A549 (cell line): ENCODE measurements at regions not wholly inside any gene's neighbourhood (a gene's known extent, or its start where the extent isn't known, plus 50 kb on each side); places are given as distances from the start of the nearest gene placed in this dataset.

Source experiments
- ATAC-seq, 2 experiments: fragments of 200-7000 bp in 1 of 2; fragments of >200 bp in 1 of 2; cut with Nextera tagmentation in 1 of 2; cut with Tn5 transposase in 1 of 2; 3 replicates each; pipeline versions ENCODE4 v1.8.0 to v1.9.1; 2018 to 2020; ENCODE audit warnings: mild to moderate bottlenecking in 1 of 2, moderate library complexity in 1 of 2
- CTCF ChIA-PET: fragments of 300-600 bp; sonication (Branson Sonifier 250); formaldehyde crosslinking; extraction: SDS; loops from one replicate; lab custom pipeline; 2021; ENCODE audit warnings: antibody characterized with exemption, inconsistent platforms; lab: Yijun Ruan, JAX
- POLR2A ChIA-PET: fragments of 350-600 bp; formaldehyde crosslinking; extraction: SDS; loops from one replicate; lab custom pipeline; 2021; ENCODE audit warnings: antibody characterized with exemption, inconsistent platforms; lab: Yijun Ruan, JAX
- DNase-seq, 2 experiments: peaks; one replicate each; pipeline versions ENCODE4 v3.0.0 to v3.0.0-alpha.2; 2011 to 2016; ENCODE audit warnings: low read depth in 1 of 2, low spot score in 1 of 2
- FAIRE-seq: peaks from 2 replicates; lab custom pipeline; 2011; peaks lifted over from hg19 to GRCh38; lab: Jason Lieb, UNC
- H3K27ac ChIP-seq, 2 experiments: fragments of >200 bp; sonication (Bioruptor Twin); formaldehyde crosslinking; 3 replicates each; pipeline ENCODE4 v1.5.1; 2016 to 2017
- H3K4me1 ChIP-seq: fragments of >200 bp; sonication (Bioruptor Twin); formaldehyde crosslinking; 3 replicates; pipeline ENCODE4 v1.6.1; 2016
- H3K4me2 ChIP-seq: fragments of >200 bp; sonication (Bioruptor Twin); formaldehyde crosslinking; 3 replicates; pipeline ENCODE4 v1.6.1; 2016
- H3K4me3 ChIP-seq: fragments of >200 bp; sonication (Bioruptor Twin); formaldehyde crosslinking; 3 replicates; pipeline ENCODE4 v1.5.1; 2016
- H3K9me3 ChIP-seq: fragments of >200 bp; sonication (Bioruptor Twin); formaldehyde crosslinking; 3 replicates; pipeline ENCODE4 v1.6.1; 2016
- BHLHE40 ChIP-seq: IDR thresholded peaks from 2 replicates; pipeline ENCODE4 v1.6.1; 2012; ENCODE audit warnings: low read depth, low read length, inconsistent platforms
- CEBPB ChIP-seq, 2 experiments: fragments of >200 bp in 1 of 2; sonication (Bioruptor Twin) in 1 of 2; formaldehyde crosslinking in 1 of 2; IDR thresholded peaks; 2 replicates each; pipeline ENCODE4 v1.6.1; 2012 to 2016
- CHD4 ChIP-seq: fragments of 200-600 bp; sonication (generic); IDR thresholded peaks from 2 replicates; pipeline ENCODE4 v1.6.1; 2016; ENCODE audit warnings: antibody characterized with exemption, mild to moderate bottlenecking, borderline replicate concordance
- CTCF ChIP-seq: fragments of >200 bp; sonication (Bioruptor Twin); formaldehyde crosslinking; IDR thresholded peaks from 3 replicates; pipeline ENCODE4 v1.5.1; 2016
- E2F6 ChIP-seq: IDR thresholded peaks from 2 replicates; pipeline ENCODE4 v1.6.1; 2012; ENCODE audit warnings: low read depth, borderline replicate concordance
- EHF ChIP-seq: fragments of 250-450 bp; sonication (Bioruptor Pico); IDR thresholded peaks from 2 replicates; pipeline ENCODE4 v1.5.0; 2020; ENCODE audit warnings: mild to moderate bottlenecking
- ESRRA ChIP-seq: fragments of 150-350 bp; IDR thresholded peaks from 2 replicates; pipeline ENCODE4 v1.6.1; 2014; ENCODE audit warnings: mild to moderate bottlenecking, low read length, borderline replicate concordance
- FOSL2 ChIP-seq, 2 experiments: fragments of 450-650 bp in 1 of 2; fragments of >200 bp in 1 of 2; sonication (Bioruptor Twin) in 1 of 2; formaldehyde crosslinking; IDR thresholded peaks; 2 replicates each; pipeline versions ENCODE4 v1.5.0 to v1.6.1; 2016 to 2020; ENCODE audit warnings: mild to moderate bottlenecking in 1 of 2, moderate library complexity in 1 of 2
- HOXB5 ChIP-seq: fragments of 250-450 bp; sonication (Bioruptor Pico); IDR thresholded peaks from 2 replicates; pipeline ENCODE4 v1.5.0; 2020; ENCODE audit warnings: mild to moderate bottlenecking, moderate library complexity
- JUN ChIP-seq, 2 experiments: fragments of >200 bp; sonication (Bioruptor Twin); formaldehyde crosslinking; IDR thresholded peaks; 2 replicates in 1 of 2; 3 replicates in 1 of 2; pipeline ENCODE4 v1.6.1; 2016 to 2017
- JUNB ChIP-seq: fragments of >200 bp; sonication (Bioruptor Twin); formaldehyde crosslinking; IDR thresholded peaks from 2 replicates; pipeline ENCODE4 v1.6.1; 2016
- MAFK ChIP-seq: fragments of 450-650 bp; IDR thresholded peaks from 2 replicates; pipeline ENCODE4 v1.6.1; 2014; ENCODE audit not compliant: partially characterized antibody
- MAZ ChIP-seq: fragments of 150-350 bp; IDR thresholded peaks from 2 replicates; pipeline ENCODE4 v1.6.1; 2014; ENCODE audit warnings: antibody characterized with exemption, low read depth, low read length, borderline replicate concordance
- PHF8 ChIP-seq: fragments of 200-600 bp; sonication (generic); IDR thresholded peaks from 2 replicates; pipeline ENCODE4 v1.6.1; 2016; ENCODE audit warnings: low read depth, mild to moderate bottlenecking, antibody characterized with exemption, moderate library complexity, borderline replicate concordance
- POLR2A ChIP-seq: IDR thresholded peaks from 2 replicates; pipeline ENCODE4 v1.6.1; 2012; ENCODE audit warnings: mild to moderate bottlenecking, low read length
- RAD21 ChIP-seq, 2 experiments: fragments of >200 bp in 1 of 2; sonication (Bioruptor Twin) in 1 of 2; formaldehyde crosslinking in 1 of 2; IDR thresholded peaks in 1 of 2; conservative IDR thresholded peaks in 1 of 2; 2 replicates in 1 of 2; 3 replicates in 1 of 2; pipeline ENCODE4 v1.6.1; 2012 to 2018; ENCODE audit warnings: inconsistent platforms in 1 of 2
- RARB ChIP-seq: fragments of 250-450 bp; sonication (Bioruptor Pico); IDR thresholded peaks from 2 replicates; pipeline ENCODE4 v1.8.0; 2021; ENCODE audit warnings: mild to moderate bottlenecking, moderate library complexity
- RCOR1 ChIP-seq: fragments of 150-350 bp; IDR thresholded peaks from 2 replicates; pipeline ENCODE4 v1.6.1; 2014; ENCODE audit warnings: antibody characterized with exemption, low read length, low read depth
- RFX5 ChIP-seq: fragments of 450-650 bp; IDR thresholded peaks from 2 replicates; pipeline ENCODE4 v1.7.1; 2014; ENCODE audit warnings: antibody characterized with exemption, mild to moderate bottlenecking, moderate library complexity
- SMC3 ChIP-seq: fragments of >200 bp; sonication (Bioruptor Twin); formaldehyde crosslinking; IDR thresholded peaks from 3 replicates; pipeline ENCODE4 v1.6.1; 2018; ENCODE audit warnings: inconsistent platforms
- SREBF2 ChIP-seq: fragments of 450-650 bp; IDR thresholded peaks from 2 replicates; pipeline ENCODE4 v1.6.1; 2014; ENCODE audit warnings: mild to moderate bottlenecking, moderate library complexity
- TFCP2L1 ChIP-seq: fragments of 250-450 bp; sonication (Bioruptor Pico); IDR thresholded peaks from 2 replicates; pipeline ENCODE4 v1.5.0; 2021; ENCODE audit warnings: mild to moderate bottlenecking
- TP53 ChIP-seq: fragments of 250-450 bp; sonication (Bioruptor Pico); IDR thresholded peaks from 2 replicates; pipeline ENCODE4 v1.5.0; 2021; ENCODE audit warnings: mild to moderate bottlenecking, moderate library complexity
- ZSCAN20 ChIP-seq: fragments of 250-450 bp; sonication (Bioruptor Pico); IDR thresholded peaks from 2 replicates; pipeline ENCODE4 v1.8.0; 2022; ENCODE audit warnings: mild to moderate bottlenecking, moderate library complexity
- WGBS: methylation state at CpG from one replicate; pipeline ENCODE4 v1.1.6; 2017; ENCODE audit errors: missing lambda C conversion rate; 5-methylcytosine and 5-hydroxymethylcytosine counted together

- 90% methylated on average over 4 of the region's 4 CpGs for WGBS
- ChIA-PET POLR2A (no interaction called here), CTCF (interaction anchor here (1.9 to 2.2 kb wide), 2 partner anchors 8 to 697 kb away, joined by 4 to 6 read pairs; no protein-coding TSS in a partner anchor)
- no peak overlapping the region; the same call in 2 of the 3 replicates for H3K4me3 ChIP-seq
- ATAC-seq (no peak), DNase-seq (no peak), FAIRE-seq (no peak)
- H3K4me1 ChIP-seq, result 0 out of 3 replicates have a peak, but pooled peaks cover 4% of the 10 kb centered on the region
- peak overlapping the region; percentile 71 to 89; a peak in 5 of 6 replicates for H3K27ac ChIP-seq
- TF ChIP-seq RARB (CRISPR knock-in tag), result no peak
- no peak for TF ChIP-seq FOSL2 (IDR thresholded peaks at IDR 0.05)
- no peak for TF ChIP-seq FOSL2 (CRISPR knock-in tag; IDR thresholded peaks at IDR 0.05)
- TF ChIP-seq PHF8, result no peak
- TF ChIP-seq JUN (IDR thresholded peaks at IDR 0.05), result no peak
- no peak for TF ChIP-seq E2F6
- H3K4me2 ChIP-seq, result peak overlapping the region; percentile 83
- H3K9me3 ChIP-seq, result no peaks in the 10 kb centered on the region
Observed at GRCh38 chr16:79769270-79769927, 168.9 kb upstream of the MAF start.

- DNase-seq (no peak), ATAC-seq (no peak), FAIRE-seq (no peak)
- no peak overlapping the region for H3K27ac ChIP-seq
- TF ChIP-seq TFCP2L1 (CRISPR knock-in tag) (no peak), BHLHE40 (no peak), RCOR1 (no peak), EHF (CRISPR knock-in tag) (no peak), POLR2A (no peak), CEBPB (IDR thresholded peaks at IDR 0.05) (no peak), TP53 (no peak), CHD4 (no peak), MAZ (no peak), ZSCAN20 (CRISPR knock-in tag) (no peak), SMC3 (no peak), JUNB (no peak), RFX5 (no peak), PHF8 (no peak), MAFK (no peak), SREBF2 (no peak), HOXB5 (no peak)
- H3K4me2 ChIP-seq, result no peak overlapping the region
- ChIA-PET CTCF (interaction anchor here (0.7 to 2.4 kb wide), 5 partner anchors 10 to 698 kb away, joined by 3 to 7 read pairs (median 4); no protein-coding TSS in a partner anchor), POLR2A (no interaction called here)
- no peaks in the 10 kb centered on the region for H3K9me3 ChIP-seq
- H3K4me1 ChIP-seq, result 0 out of 3 replicates have a peak, but pooled peaks cover 4% of the 10 kb centered on the region
- H3K4me3 ChIP-seq, result no peak overlapping the region
- WGBS, result 83% methylated on average over 10 of the region's 10 CpGs
Observed at GRCh38 chr16:79768276-79768970, 167.9 kb upstream of the MAF start.

GRCh38 chr16:79767421-79768275 lies 167.1 kb upstream of the MAF start:
- POLR2A ChIA-PET, result no interaction called here
- no peak for FAIRE-seq
- peak in 1 of 2 experiments; percentile 43; a peak in 2 of 6 replicates for ATAC-seq

More at GRCh38 chr16:79767421-79768275, 167.1 kb upstream of the MAF start:
- H3K4me2 ChIP-seq, result no peak overlapping the region
- peak in 1 of 2 experiments; percentile 24 for DNase-seq
- 81% methylated on average over 7 of the region's 7 CpGs for WGBS
- CTCF ChIA-PET, result interaction anchor here (0.6 to 2.4 kb wide), 7 partner anchors 9 to 770 kb away, joined by 3 to 7 read pairs (median 4); no protein-coding TSS in a partner anchor
- no peaks in the 10 kb centered on the region for H3K9me3 ChIP-seq
- H3K4me3 ChIP-seq, result no peak overlapping the region
- 0 out of 3 replicates have a peak, but pooled peaks cover 4% of the 10 kb centered on the region for H3K4me1 ChIP-seq
- no peak overlapping the region for H3K27ac ChIP-seq
- peak; percentile 45 for TF ChIP-seq SMC3
- TF ChIP-seq MAFK, result no peak
- no peak for TF ChIP-seq E2F6
- no peak for TF ChIP-seq ESRRA
- TF ChIP-seq CTCF, result peak; percentile 25; the same call in 1 of the 3 replicates
- no peak for TF ChIP-seq EHF (CRISPR knock-in tag)
- peak; percentile 18 to 45; a peak in 2 of 5 replicates for TF ChIP-seq RAD21 (conservative IDR thresholded peaks at IDR 0.05 in 1 of 2, IDR thresholded peaks at IDR 0.05 in 1 of 2)
- TF ChIP-seq, all 56 proteins: peak for 3
